Cardiac fibroblast (primary cell): ENCODE measurements at regions not wholly inside any gene's neighbourhood (a gene's known extent, or its start where the extent isn't known, plus 50 kb on each side); places are given as distances from the start of the nearest gene placed in this dataset.

Experiments used
- DNase-seq, 2 donors: peaks; one replicate each; pipeline versions ENCODE4 v3.0.0 to v3.0.0-alpha.2; 2010; ENCODE audit warnings: low read depth in 2 of 2
- H3K4me3 ChIP-seq, 2 donors: replicated peaks in 1 of 2; 1 replicate in 1 of 2; 2 replicates in 1 of 2; pipeline ENCODE4 v1.5.1; 2011; ENCODE audit warnings: low read depth in 2 of 2, low read length in 2 of 2, mild to moderate bottlenecking in 2 of 2, moderate library complexity in 1 of 2
- TF ChIP-seq, protein P1 (sequence below): IDR thresholded peaks from one replicate; pipeline ENCODE4 v1.5.1; 2011; ENCODE audit warnings: low read depth, mild to moderate bottlenecking, low read length, inconsistent platforms

GRCh38 chr3:88444251-88444650 is 294.5 kb downstream of the C3orf38 start:
- no peak overlapping the region for H3K4me3 ChIP-seq
- TF ChIP-seq, protein P1, sequence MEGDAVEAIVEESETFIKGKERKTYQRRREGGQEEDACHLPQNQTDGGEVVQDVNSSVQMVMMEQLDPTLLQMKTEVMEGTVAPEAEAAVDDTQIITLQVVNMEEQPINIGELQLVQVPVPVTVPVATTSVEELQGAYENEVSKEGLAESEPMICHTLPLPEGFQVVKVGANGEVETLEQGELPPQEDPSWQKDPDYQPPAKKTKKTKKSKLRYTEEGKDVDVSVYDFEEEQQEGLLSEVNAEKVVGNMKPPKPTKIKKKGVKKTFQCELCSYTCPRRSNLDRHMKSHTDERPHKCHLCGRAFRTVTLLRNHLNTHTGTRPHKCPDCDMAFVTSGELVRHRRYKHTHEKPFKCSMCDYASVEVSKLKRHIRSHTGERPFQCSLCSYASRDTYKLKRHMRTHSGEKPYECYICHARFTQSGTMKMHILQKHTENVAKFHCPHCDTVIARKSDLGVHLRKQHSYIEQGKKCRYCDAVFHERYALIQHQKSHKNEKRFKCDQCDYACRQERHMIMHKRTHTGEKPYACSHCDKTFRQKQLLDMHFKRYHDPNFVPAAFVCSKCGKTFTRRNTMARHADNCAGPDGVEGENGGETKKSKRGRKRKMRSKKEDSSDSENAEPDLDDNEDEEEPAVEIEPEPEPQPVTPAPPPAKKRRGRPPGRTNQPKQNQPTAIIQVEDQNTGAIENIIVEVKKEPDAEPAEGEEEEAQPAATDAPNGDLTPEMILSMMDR, result no peak
- DNase-seq, result no peak

DNA sequence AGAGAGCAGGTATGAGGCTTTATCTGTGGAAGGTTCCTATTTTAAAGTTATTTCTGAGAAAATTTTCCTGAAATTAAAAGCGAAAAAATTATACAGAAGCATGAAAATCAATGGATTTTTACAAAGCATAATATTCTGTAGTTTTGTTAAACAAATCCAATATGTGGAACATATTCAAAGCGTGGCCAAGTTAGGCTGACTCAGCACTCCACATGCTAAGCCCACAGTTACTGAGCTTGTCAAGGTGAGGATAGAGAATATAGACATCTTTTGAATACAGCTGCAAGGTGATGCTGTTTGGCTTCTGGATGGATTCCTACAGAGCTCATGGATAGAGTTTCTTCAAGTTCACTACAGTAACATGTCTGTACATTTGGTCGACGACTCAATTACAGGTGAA is 302.5 kb downstream of the C3orf38 start:
- TF ChIP-seq, protein P1, result no peak
- no peak for DNase-seq
- no peak overlapping the region for H3K4me3 ChIP-seq

DNA sequence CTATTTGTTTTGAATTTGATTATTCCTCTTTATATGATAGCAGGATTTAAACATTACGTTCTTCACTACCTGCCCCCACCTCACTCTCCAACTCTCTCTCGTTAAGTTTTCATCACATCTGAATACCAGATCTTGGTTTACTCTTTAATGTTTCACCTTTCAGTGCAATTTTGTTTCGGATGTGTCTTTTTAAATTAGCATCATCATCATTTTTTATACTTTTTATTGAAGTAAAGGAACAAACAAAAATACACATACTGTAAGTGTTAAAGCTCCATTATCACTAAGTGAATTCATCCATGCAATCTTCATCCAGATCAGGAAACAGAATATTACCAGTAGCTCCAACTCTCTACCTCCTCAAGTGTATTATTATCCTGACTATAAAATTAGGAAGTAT is 310.6 kb downstream of the C3orf38 start:
- no peak for DNase-seq

GRCh38 chr3:88462230-88462629 is 312.5 kb downstream of the C3orf38 start:
- DNase-seq, result peak in 1 of 2 donors; percentile 30
- no peak overlapping the region for H3K4me3 ChIP-seq
- TF ChIP-seq, protein P1, result no peak

More for the DNA sequence above, 310.6 kb downstream of the C3orf38 start:
- TF ChIP-seq, protein P1, result no peak
- no peak overlapping the region for H3K4me3 ChIP-seq

DNA sequence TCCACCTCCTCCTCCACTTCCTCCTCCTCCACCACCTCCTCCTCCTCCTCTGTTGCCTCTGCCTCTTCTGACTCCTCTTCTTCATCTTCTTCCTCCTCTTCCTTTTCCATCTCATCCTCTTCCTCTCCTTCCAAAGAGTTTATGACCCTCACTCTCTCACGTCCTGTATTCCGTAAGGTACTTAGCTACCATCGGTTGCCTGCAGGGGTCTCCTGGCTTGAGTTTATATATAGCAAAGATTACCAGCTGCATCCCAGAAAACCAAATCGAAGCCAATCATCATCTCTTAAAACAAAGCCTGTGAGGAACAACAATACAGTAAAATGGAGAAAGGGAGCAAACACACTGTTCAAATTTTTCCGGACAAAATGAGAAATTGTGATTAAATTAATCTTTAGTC is 317.4 kb downstream of the C3orf38 start:
- DNase-seq, result no peak
- TF ChIP-seq, protein P1, result no peak
- no peak overlapping the region for H3K4me3 ChIP-seq

DNA sequence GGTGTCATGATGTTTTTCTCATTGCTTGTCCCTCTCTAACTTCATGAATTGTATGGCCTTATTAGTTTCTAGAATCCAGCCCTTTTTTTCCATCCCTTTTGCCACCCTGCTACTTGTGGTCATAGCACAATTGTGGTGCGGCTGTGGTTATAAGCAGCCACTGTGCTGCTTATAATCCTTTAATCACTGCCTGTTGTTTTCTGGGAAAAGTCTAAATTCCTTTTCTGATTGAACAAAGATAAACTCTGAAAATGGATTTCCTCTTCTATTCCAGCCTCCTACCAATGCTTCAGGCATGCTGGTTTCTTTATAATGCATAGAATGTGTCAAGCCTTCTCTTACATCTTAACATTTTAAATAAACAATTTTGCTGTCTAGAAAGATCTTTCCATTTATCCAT is 319.5 kb downstream of the C3orf38 start:
- DNase-seq, result no peak
- H3K4me3 ChIP-seq, result no peak overlapping the region
- TF ChIP-seq, protein P1, result no peak

GRCh38 chr3:88478460-88478859 is 328.7 kb downstream of the C3orf38 start:
- TF ChIP-seq, protein P1, result no peak
- DNase-seq, result no peak
- H3K4me3 ChIP-seq, result no peak overlapping the region
